ENCODE measurements at regions not wholly inside any gene's neighbourhood (a gene's known extent, or its start where the extent isn't known, plus 50 kb on each side); places are given as distances from the start of the nearest gene placed in this dataset.

DNA sequence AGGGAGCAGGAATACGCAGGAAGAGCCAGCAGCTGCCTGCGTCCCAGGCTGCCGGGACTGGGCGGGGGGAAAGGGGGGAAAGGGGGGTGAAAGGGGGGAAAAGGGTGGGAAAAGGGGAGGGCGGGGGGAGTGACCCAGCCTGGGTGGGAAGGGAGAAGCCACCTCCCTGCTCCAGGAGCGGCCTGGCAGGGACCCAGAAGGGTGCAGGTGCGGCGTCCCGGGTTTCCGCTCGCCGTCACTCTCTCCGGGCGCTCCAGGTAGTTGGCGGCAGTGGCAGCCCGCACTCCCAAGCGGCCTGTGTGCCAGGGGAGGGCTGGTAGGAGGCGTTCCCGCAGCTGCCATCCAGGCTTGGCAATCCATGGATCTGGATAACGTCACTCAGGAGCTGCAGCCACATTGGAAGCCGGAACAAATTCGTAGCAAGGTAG lies 141.0 kb upstream of the NGF start:
- Mint-ChIP-seq H3K4me3 (no peak overlapping the region), H3K27ac (no peak overlapping the region), H3K27me3 (peaks cover 18% of the 10 kb centered on the region), H3K9me3 (no peaks in the 10 kb centered on the region), H3K36me3 (ENCODE audit: low read depth) (no peaks in the 10 kb centered on the region), H3K4me1 (no peaks in the 10 kb centered on the region)
- TF ChIP-seq, protein P1, sequence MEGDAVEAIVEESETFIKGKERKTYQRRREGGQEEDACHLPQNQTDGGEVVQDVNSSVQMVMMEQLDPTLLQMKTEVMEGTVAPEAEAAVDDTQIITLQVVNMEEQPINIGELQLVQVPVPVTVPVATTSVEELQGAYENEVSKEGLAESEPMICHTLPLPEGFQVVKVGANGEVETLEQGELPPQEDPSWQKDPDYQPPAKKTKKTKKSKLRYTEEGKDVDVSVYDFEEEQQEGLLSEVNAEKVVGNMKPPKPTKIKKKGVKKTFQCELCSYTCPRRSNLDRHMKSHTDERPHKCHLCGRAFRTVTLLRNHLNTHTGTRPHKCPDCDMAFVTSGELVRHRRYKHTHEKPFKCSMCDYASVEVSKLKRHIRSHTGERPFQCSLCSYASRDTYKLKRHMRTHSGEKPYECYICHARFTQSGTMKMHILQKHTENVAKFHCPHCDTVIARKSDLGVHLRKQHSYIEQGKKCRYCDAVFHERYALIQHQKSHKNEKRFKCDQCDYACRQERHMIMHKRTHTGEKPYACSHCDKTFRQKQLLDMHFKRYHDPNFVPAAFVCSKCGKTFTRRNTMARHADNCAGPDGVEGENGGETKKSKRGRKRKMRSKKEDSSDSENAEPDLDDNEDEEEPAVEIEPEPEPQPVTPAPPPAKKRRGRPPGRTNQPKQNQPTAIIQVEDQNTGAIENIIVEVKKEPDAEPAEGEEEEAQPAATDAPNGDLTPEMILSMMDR (IDR thresholded peaks at IDR 0.05), result no peak
- ChIA-PET CTCF (no interaction called here), POLR2A (no interaction called here)
- DNase-seq (no peak), ATAC-seq (ENCODE audit: low read depth) (no peak)
- intact Hi-C loops (cut with micrococcal nuclease), result no loop called here

DNA sequence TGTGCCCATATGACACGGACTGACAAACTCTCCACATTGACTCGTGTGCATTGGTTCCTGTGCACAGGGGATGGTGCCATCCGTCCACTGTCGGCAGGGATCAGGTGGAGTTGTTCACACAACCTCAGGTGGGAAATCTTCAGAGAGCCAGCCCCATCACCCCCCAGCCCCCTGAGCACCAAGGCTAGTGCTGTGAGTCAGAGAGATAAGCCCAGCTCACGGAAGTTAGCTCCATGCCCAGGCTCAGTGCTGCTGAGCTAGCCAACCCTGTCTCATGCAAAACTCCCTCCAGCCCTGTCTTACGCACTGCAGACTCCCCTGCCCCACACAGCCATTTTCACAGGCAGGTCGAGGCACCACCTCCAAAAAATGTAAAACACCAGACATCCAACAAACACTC lies 139.0 kb upstream of the NGF start:
- TF ChIP-seq, protein P1 (IDR thresholded peaks at IDR 0.05), result no peak
- intact Hi-C loops (cut with micrococcal nuclease), result no loop called here
- Mint-ChIP-seq H3K9me3 (no peaks in the 10 kb centered on the region), H3K4me1 (no peaks in the 10 kb centered on the region), H3K36me3 (ENCODE audit: low read depth) (no peaks in the 10 kb centered on the region), H3K27me3 (peaks cover 14% of the 10 kb centered on the region), H3K27ac (no peak overlapping the region), H3K4me3 (no peak overlapping the region)
- no peak for DNase-seq
- ChIA-PET CTCF (no interaction called here), POLR2A (no interaction called here)
- ATAC-seq (ENCODE audit: low read depth), result no peak

- TF ChIP-seq, protein P1 (IDR thresholded peaks at IDR 0.05), result no peak
- peaks cover 10% of the 10 kb centered on the region for H3K27me3 Mint-ChIP-seq
- H3K4me3 Mint-ChIP-seq, result no peak overlapping the region
- H3K27ac Mint-ChIP-seq, result no peak overlapping the region
- DNase-seq (no peak), ATAC-seq (ENCODE audit: low read depth) (no peak)
- no peaks in the 10 kb centered on the region for H3K4me1 Mint-ChIP-seq
- H3K9me3 Mint-ChIP-seq, result no peaks in the 10 kb centered on the region
- ChIA-PET CTCF (no interaction called here), POLR2A (no interaction called here)
- H3K36me3 Mint-ChIP-seq (ENCODE audit: low read depth), result no peaks in the 10 kb centered on the region
- intact Hi-C loops (cut with micrococcal nuclease), result no loop called here
These were observed 138.6 kb upstream of the NGF start for GRCh38 chr1:115476616-115477015.

- H3K4me1 Mint-ChIP-seq, result no peaks in the 10 kb centered on the region
- TF ChIP-seq, protein P1 (IDR thresholded peaks at IDR 0.05), result no peak
- POLR2A ChIA-PET, result no interaction called here
- no peak overlapping the region for H3K4me3 Mint-ChIP-seq
- H3K27me3 Mint-ChIP-seq, result peaks cover 4% of the 10 kb centered on the region
- H3K9me3 Mint-ChIP-seq, result no peaks in the 10 kb centered on the region
- no peak for DNase-seq
- CTCF ChIA-PET, result no interaction called here
- ATAC-seq (ENCODE audit: low read depth), result no peak
- H3K36me3 Mint-ChIP-seq (ENCODE audit: low read depth), result no peaks in the 10 kb centered on the region
- no peak overlapping the region for H3K27ac Mint-ChIP-seq
- intact Hi-C loops (cut with micrococcal nuclease), result no loop called here
These were observed 137.9 kb upstream of the NGF start for GRCh38 chr1:115475901-115476300.

DNA sequence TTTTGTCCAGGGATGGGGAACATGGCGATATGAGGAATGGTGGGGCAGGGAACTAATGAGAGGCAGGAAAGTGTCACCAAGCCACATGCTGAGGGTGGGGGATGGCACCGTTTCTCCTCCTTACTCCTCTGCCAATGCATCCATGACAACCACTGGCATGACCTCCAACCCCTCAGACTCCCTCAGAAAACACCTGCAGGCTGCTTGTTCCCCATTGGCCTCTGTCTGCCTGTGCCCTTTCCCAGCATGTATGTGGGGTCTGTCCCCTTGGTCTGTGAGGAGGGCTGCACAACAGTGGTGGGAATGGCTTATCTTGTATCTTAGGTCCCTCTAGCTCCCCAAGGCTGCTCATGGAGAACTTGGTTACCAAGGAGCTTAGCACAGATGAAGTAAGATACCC lies 137.2 kb upstream of the NGF start:
- Mint-ChIP-seq H3K4me1 (no peaks in the 10 kb centered on the region), H3K27ac (no peak overlapping the region), H3K36me3 (ENCODE audit: low read depth) (no peaks in the 10 kb centered on the region), H3K4me3 (no peak overlapping the region), H3K9me3 (no peaks in the 10 kb centered on the region), H3K27me3 (peaks cover 4% of the 10 kb centered on the region)
- TF ChIP-seq, protein P1 (IDR thresholded peaks at IDR 0.05), result no peak
- no peak for ATAC-seq (ENCODE audit: low read depth)
- ChIA-PET CTCF (no interaction called here), POLR2A (no interaction called here)
- DNase-seq, result no peak
- intact Hi-C loops (cut with micrococcal nuclease), result no loop called here
